SK-N-SH (cell line): ENCODE measurements at regions not wholly inside any gene's neighbourhood (a gene's known extent, or its start where the extent isn't known, plus 50 kb on each side); places are given as distances from the start of the nearest gene placed in this dataset.

Experiments used
- EZH2phosphoT487 ChIP-seq: fragments of 200-600 bp; sonication (generic); IDR thresholded peaks from 2 replicates; pipeline ENCODE4 v1.6.1; 2017; ENCODE audit warnings: low read depth, mixed run types, mild to moderate bottlenecking, antibody characterized with exemption, moderate library complexity, borderline replicate concordance
- GATA2 ChIP-seq: sonication (generic); formaldehyde crosslinking; IDR thresholded peaks from 2 replicates; pipeline ENCODE4 v1.5.0; 2020; ENCODE audit warnings: mild to moderate bottlenecking, missing genetic modification reagents
- POLR2AphosphoS5 ChIP-seq: IDR thresholded peaks from 2 replicates; pipeline ENCODE4 v1.6.1; 2012; ENCODE audit warnings: low read depth, low read length
- RAD21 ChIP-seq: IDR thresholded peaks from 2 replicates; pipeline ENCODE4 v1.6.1; 2012; ENCODE audit warnings: mild to moderate bottlenecking, low read length
- SIN3A ChIP-seq: IDR thresholded peaks from 2 replicates; pipeline ENCODE4 v1.6.1; 2012; ENCODE audit warnings: low read depth, mild to moderate bottlenecking, low read length, moderate library complexity, borderline replicate concordance
- SMC3 ChIP-seq: IDR thresholded peaks from 2 replicates; pipeline ENCODE4 v1.6.1; 2012; ENCODE audit warnings: low read depth, low read length, improper control_type of control experiment
- TAF1 ChIP-seq: IDR thresholded peaks from 2 replicates; pipeline ENCODE4 v1.6.1; 2012; ENCODE audit warnings: low read depth, mild to moderate bottlenecking, low read length, moderate library complexity, borderline replicate concordance
- TEAD4 ChIP-seq: IDR thresholded peaks from 2 replicates; pipeline ENCODE4 v1.4.0; 2012; ENCODE audit warnings: mild to moderate bottlenecking, borderline replicate concordance; ENCODE audit not compliant: insufficient read depth
- TF ChIP-seq, protein P1 (sequence below): IDR thresholded peaks from 2 replicates; pipeline ENCODE4 v1.4.0; 2012; ENCODE audit warnings: low read depth
- TF ChIP-seq, protein P2 (sequence below): fragments of 200-600 bp; sonication (generic); IDR thresholded peaks from 2 replicates; pipeline ENCODE4 v1.6.1; 2017; ENCODE audit warnings: antibody characterized with exemption, mild to moderate bottlenecking, moderate library complexity
- TF ChIP-seq, protein P3 (sequence below): fragments of 150-350 bp; IDR thresholded peaks from 2 replicates; pipeline ENCODE4 v1.6.1; 2016; ENCODE audit warnings: mild to moderate bottlenecking, low read depth, low read length
- TF ChIP-seq, protein P4 (sequence below): IDR thresholded peaks from 2 replicates; pipeline ENCODE4 v1.6.1; 2012; ENCODE audit warnings: mild to moderate bottlenecking, low read depth, low read length, moderate library complexity
- TF ChIP-seq, protein P5 (sequence below): fragments of 150-350 bp; IDR thresholded peaks from 2 replicates; pipeline ENCODE4 v1.6.1; 2017; ENCODE audit warnings: antibody characterized with exemption, low read length, low read depth, borderline replicate concordance

DNA sequence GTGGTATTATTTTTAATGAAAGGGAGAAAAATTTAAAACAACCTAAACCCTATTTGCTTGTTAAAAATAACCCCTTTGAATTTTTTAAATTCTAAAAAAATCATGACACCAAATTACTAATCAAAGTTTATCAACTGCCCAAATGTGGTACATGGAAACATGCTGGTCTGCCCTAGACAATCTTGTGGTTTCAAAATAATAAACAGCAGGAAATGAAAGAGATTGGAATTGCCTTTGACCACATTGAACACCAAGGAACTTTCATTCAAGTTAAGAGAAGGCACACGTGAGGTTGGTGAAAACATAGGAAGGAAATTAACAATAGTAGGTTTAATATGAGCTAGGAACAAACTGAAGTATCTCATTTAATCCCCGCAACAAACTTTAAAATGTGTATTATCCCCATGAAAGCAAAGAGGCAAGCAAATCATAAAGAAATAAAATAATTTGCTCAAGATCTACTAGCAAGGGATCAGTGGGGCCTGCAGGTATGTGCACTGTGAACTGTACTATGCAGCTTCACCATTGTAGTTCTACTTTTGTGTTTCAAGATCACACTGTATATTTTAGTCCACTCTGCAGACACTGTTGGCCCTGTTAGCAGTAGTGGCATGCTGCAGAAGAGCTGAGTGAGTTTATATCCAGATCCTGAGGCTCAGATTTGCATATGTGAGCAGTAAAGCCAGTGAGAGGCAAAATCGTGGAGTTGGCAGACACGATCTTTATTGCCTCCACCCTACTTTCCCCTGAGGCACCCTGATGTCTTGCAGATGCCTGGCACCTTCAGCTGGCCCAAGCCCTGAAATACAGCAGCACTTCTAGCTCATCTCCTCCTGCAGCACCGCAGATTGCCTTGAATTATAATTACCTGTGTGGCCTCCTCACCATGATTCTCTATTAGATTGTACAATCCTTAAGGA, 157.8 kb upstream of the TENT5A start:
- TF ChIP-seq, protein P1, sequence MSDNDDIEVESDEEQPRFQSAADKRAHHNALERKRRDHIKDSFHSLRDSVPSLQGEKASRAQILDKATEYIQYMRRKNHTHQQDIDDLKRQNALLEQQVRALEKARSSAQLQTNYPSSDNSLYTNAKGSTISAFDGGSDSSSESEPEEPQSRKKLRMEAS = no peak
- TF ChIP-seq, protein P2, sequence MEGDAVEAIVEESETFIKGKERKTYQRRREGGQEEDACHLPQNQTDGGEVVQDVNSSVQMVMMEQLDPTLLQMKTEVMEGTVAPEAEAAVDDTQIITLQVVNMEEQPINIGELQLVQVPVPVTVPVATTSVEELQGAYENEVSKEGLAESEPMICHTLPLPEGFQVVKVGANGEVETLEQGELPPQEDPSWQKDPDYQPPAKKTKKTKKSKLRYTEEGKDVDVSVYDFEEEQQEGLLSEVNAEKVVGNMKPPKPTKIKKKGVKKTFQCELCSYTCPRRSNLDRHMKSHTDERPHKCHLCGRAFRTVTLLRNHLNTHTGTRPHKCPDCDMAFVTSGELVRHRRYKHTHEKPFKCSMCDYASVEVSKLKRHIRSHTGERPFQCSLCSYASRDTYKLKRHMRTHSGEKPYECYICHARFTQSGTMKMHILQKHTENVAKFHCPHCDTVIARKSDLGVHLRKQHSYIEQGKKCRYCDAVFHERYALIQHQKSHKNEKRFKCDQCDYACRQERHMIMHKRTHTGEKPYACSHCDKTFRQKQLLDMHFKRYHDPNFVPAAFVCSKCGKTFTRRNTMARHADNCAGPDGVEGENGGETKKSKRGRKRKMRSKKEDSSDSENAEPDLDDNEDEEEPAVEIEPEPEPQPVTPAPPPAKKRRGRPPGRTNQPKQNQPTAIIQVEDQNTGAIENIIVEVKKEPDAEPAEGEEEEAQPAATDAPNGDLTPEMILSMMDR = no peak
- TF ChIP-seq TAF1 (no peak), RAD21 (no peak), POLR2AphosphoS5 (no peak), TEAD4 (no peak), SMC3 (no peak), EZH2phosphoT487 (no peak), SIN3A (no peak), GATA2 (CRISPR knock-in tag) (no peak)
- TF ChIP-seq, protein P3, sequence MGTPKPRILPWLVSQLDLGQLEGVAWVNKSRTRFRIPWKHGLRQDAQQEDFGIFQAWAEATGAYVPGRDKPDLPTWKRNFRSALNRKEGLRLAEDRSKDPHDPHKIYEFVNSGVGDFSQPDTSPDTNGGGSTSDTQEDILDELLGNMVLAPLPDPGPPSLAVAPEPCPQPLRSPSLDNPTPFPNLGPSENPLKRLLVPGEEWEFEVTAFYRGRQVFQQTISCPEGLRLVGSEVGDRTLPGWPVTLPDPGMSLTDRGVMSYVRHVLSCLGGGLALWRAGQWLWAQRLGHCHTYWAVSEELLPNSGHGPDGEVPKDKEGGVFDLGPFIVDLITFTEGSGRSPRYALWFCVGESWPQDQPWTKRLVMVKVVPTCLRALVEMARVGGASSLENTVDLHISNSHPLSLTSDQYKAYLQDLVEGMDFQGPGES = no peak
- TF ChIP-seq, protein P4, sequence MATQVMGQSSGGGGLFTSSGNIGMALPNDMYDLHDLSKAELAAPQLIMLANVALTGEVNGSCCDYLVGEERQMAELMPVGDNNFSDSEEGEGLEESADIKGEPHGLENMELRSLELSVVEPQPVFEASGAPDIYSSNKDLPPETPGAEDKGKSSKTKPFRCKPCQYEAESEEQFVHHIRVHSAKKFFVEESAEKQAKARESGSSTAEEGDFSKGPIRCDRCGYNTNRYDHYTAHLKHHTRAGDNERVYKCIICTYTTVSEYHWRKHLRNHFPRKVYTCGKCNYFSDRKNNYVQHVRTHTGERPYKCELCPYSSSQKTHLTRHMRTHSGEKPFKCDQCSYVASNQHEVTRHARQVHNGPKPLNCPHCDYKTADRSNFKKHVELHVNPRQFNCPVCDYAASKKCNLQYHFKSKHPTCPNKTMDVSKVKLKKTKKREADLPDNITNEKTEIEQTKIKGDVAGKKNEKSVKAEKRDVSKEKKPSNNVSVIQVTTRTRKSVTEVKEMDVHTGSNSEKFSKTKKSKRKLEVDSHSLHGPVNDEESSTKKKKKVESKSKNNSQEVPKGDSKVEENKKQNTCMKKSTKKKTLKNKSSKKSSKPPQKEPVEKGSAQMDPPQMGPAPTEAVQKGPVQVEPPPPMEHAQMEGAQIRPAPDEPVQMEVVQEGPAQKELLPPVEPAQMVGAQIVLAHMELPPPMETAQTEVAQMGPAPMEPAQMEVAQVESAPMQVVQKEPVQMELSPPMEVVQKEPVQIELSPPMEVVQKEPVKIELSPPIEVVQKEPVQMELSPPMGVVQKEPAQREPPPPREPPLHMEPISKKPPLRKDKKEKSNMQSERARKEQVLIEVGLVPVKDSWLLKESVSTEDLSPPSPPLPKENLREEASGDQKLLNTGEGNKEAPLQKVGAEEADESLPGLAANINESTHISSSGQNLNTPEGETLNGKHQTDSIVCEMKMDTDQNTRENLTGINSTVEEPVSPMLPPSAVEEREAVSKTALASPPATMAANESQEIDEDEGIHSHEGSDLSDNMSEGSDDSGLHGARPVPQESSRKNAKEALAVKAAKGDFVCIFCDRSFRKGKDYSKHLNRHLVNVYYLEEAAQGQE = no peak
- TF ChIP-seq, protein P5, sequence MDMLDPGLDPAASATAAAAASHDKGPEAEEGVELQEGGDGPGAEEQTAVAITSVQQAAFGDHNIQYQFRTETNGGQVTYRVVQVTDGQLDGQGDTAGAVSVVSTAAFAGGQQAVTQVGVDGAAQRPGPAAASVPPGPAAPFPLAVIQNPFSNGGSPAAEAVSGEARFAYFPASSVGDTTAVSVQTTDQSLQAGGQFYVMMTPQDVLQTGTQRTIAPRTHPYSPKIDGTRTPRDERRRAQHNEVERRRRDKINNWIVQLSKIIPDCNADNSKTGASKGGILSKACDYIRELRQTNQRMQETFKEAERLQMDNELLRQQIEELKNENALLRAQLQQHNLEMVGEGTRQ = no peak
